ENCODE measurements at regions not wholly inside any gene's neighbourhood (a gene's known extent, or its start where the extent isn't known, plus 50 kb on each side); places are given as distances from the start of the nearest gene placed in this dataset.

DNA sequence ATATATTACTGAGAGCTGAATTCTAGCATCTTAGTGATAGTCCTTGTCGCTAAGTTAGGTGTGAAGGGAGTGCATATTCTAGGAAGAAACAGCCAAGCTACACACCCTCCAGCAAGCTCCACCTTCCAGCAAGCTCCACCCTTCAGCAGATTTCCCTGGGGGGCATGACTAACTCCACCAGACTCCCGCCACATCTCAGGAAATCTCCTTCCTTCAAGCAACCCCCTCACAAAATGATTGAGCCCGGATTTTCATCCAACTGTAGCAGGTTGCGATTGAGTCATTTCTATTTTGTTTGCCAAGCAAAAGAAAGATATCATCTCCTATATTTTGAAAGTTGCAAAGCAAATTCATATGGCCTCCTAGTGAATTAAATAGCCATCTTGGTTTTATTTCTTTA is 162.1 kb upstream of the TMTC4 start:
- Histone ChIP-seq H3F3A (replicated peaks; ENCODE audit: low read depth) (no peaks in the 10 kb centered on the region), H3K79me2 (replicated peaks; ENCODE audit: insufficient read depth) (no peaks in the 10 kb centered on the region), H3K27me3 (ENCODE audit: insufficient read depth) (no peaks in the 10 kb centered on the region), H3K27ac (ENCODE audit: low read depth) (no peak overlapping the region), H2AFZ (no peak overlapping the region), H4K20me1 (replicated peaks; ENCODE audit: insufficient read depth) (no peaks in the 10 kb centered on the region), H3K36me3 (ENCODE audit: insufficient read depth) (no peaks in the 10 kb centered on the region), H3K9me2 (ENCODE audit: insufficient read depth) (peaks cover 4% of the 10 kb centered on the region; the same call in 1 of the 2 replicates), H3K4me3 (no peak overlapping the region), H3K4me1 (ENCODE audit: insufficient read depth) (no peaks in the 10 kb centered on the region), H3K4me2 (no peak overlapping the region)
- ATAC-seq (no peak), DNase-seq (ENCODE audit: low spot score) (no peak)
- Mint-ChIP-seq H3K36me3 (ENCODE audit: low read depth) (no peaks in the 10 kb centered on the region; the same call in 2 of the 3 replicates), H3K9me3 (no peaks in the 10 kb centered on the region), H3K27me3 (ENCODE audit: insufficient read depth, low read depth, poor library complexity) (peaks cover under 1% of the 10 kb centered on the region), H3K27ac (no peak overlapping the region), H3K4me1 (peaks cover 10% of the 10 kb centered on the region; the same call in 2 of the 3 replicates), H3K4me3 (no peak overlapping the region)
- TF ChIP-seq POLR2AphosphoS5 (IDR thresholded peaks at IDR 0.05; ENCODE audit: low read depth) = no peak
- no peak for TF ChIP-seq JUNB (IDR thresholded peaks at IDR 0.05; ENCODE audit: unreplicated experiment)
- TF ChIP-seq ZNF331 (CRISPR knock-in tag; IDR thresholded peaks at IDR 0.05; ENCODE audit: low read depth) = no peak
- TF ChIP-seq EZH2 (IDR thresholded peaks at IDR 0.05; ENCODE audit: low read depth, unreplicated experiment) = no peak

DNA sequence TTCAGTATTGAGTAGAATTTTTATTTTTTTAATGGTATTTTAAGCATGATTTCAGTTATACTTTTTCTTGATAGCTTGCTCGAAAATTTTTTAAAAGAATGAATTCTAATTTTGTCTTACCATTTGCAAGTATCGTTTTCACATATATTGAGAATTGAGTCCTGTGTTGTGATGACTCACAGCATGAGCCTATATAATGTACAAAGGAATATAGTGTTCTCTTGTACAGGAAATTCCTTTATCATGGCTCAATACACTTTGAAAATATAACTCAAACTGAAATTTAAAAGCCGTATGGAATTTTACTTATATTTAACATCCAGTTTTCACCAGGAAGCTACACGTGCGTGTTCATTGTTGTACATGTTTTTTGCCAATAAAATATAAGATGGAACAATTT is 161.1 kb upstream of the TMTC4 start:
- no peak for ATAC-seq
- no peaks in the 10 kb centered on the region; the same call in 2 of the 3 replicates for H3K36me3 Mint-ChIP-seq (ENCODE audit: low read depth)
- TF ChIP-seq NANOG (IDR thresholded peaks at IDR 0.05; ENCODE audit: borderline replicate concordance) (no peak), EZH2 (IDR thresholded peaks at IDR 0.05; ENCODE audit: low read depth, unreplicated experiment) (no peak), JUNB (IDR thresholded peaks at IDR 0.05; ENCODE audit: unreplicated experiment) (no peak), CREB1 (CRISPR knock-in tag; IDR thresholded peaks at IDR 0.05; ENCODE audit: low read depth) (no peak), ZNF331 (CRISPR knock-in tag; IDR thresholded peaks at IDR 0.05; ENCODE audit: low read depth) (no peak), STAT1 (IDR thresholded peaks at IDR 0.05; ENCODE audit: unreplicated experiment) (no peak), ZNF462 (CRISPR knock-in tag; IDR thresholded peaks at IDR 0.05) (no peak), REST (IDR thresholded peaks at IDR 0.05; ENCODE audit: unreplicated experiment) (no peak)
- TF ChIP-seq, protein P1, sequence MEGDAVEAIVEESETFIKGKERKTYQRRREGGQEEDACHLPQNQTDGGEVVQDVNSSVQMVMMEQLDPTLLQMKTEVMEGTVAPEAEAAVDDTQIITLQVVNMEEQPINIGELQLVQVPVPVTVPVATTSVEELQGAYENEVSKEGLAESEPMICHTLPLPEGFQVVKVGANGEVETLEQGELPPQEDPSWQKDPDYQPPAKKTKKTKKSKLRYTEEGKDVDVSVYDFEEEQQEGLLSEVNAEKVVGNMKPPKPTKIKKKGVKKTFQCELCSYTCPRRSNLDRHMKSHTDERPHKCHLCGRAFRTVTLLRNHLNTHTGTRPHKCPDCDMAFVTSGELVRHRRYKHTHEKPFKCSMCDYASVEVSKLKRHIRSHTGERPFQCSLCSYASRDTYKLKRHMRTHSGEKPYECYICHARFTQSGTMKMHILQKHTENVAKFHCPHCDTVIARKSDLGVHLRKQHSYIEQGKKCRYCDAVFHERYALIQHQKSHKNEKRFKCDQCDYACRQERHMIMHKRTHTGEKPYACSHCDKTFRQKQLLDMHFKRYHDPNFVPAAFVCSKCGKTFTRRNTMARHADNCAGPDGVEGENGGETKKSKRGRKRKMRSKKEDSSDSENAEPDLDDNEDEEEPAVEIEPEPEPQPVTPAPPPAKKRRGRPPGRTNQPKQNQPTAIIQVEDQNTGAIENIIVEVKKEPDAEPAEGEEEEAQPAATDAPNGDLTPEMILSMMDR (conservative IDR thresholded peaks at IDR 0.05; ENCODE audit: low read depth in 2 of 2) = no peak

More for the DNA sequence above, 161.1 kb upstream of the TMTC4 start:
- H3K9me2 ChIP-seq (ENCODE audit: insufficient read depth) = peaks cover 4% of the 10 kb centered on the region; the same call in 1 of the 2 replicates
- H3K27ac ChIP-seq (ENCODE audit: low read depth) = no peak overlapping the region
- peaks cover 10% of the 10 kb centered on the region; the same call in 2 of the 3 replicates for H3K4me1 Mint-ChIP-seq
- H4K20me1 ChIP-seq (replicated peaks; ENCODE audit: insufficient read depth) = no peaks in the 10 kb centered on the region
- H3K27ac Mint-ChIP-seq = no peak overlapping the region
- H3K4me1 ChIP-seq (ENCODE audit: insufficient read depth) = no peaks in the 10 kb centered on the region
- H3K4me2 ChIP-seq = no peak overlapping the region
- no peaks in the 10 kb centered on the region for H3K27me3 ChIP-seq (ENCODE audit: insufficient read depth)
- peaks cover 5% of the 10 kb centered on the region for H3K27me3 Mint-ChIP-seq (ENCODE audit: insufficient read depth, low read depth, poor library complexity)
- no peaks in the 10 kb centered on the region for H3K79me2 ChIP-seq (replicated peaks; ENCODE audit: insufficient read depth)
- no peaks in the 10 kb centered on the region for H3F3A ChIP-seq (replicated peaks; ENCODE audit: low read depth)
- H2AFZ ChIP-seq = no peak overlapping the region
- no peaks in the 10 kb centered on the region; the same call in 2 of the 3 replicates for H3K9me3 Mint-ChIP-seq
- no peak for DNase-seq (ENCODE audit: low spot score)
- no peak overlapping the region for H3K4me3 ChIP-seq
- H3K4me3 Mint-ChIP-seq = no peak overlapping the region
- no peaks in the 10 kb centered on the region for H3K36me3 ChIP-seq (ENCODE audit: insufficient read depth)

Measured in GM23338 (cell line).